ENCODE measurements at regions not wholly inside any gene's neighbourhood (a gene's known extent, or its start where the extent isn't known, plus 50 kb on each side); places are given as distances from the start of the nearest gene placed in this dataset.
A peak's percentile ranks its signal among the peaks of the same experiment; 100 is the strongest.

DNA sequence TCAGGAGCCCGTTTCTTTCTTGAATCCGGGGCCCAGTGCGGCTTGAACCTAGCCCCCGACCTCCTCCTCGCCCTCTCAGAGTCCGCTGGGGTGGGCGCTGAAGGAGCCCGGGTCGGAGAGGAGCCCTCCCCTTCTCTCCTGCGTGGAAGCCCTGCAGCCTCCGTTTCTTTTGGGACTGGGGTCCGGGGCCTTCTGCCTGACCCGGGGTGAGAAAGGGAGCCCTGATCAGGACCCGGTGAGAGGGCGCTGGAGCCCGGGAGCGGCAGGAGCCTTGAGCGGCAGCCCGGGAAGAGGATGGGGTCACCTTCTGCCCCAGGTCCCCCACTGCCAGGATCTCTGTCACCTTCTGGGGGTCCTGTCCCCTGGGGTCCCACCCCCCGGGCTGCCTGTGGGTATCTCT, 162.3 kb downstream of the ZNF33B start:
- no peak for TF ChIP-seq POLR2A (IDR thresholded peaks at IDR 0.05)
- TF ChIP-seq, protein P1, sequence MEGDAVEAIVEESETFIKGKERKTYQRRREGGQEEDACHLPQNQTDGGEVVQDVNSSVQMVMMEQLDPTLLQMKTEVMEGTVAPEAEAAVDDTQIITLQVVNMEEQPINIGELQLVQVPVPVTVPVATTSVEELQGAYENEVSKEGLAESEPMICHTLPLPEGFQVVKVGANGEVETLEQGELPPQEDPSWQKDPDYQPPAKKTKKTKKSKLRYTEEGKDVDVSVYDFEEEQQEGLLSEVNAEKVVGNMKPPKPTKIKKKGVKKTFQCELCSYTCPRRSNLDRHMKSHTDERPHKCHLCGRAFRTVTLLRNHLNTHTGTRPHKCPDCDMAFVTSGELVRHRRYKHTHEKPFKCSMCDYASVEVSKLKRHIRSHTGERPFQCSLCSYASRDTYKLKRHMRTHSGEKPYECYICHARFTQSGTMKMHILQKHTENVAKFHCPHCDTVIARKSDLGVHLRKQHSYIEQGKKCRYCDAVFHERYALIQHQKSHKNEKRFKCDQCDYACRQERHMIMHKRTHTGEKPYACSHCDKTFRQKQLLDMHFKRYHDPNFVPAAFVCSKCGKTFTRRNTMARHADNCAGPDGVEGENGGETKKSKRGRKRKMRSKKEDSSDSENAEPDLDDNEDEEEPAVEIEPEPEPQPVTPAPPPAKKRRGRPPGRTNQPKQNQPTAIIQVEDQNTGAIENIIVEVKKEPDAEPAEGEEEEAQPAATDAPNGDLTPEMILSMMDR (IDR thresholded peaks at IDR 0.05) = no peak
- DNase-seq (ENCODE audit: low spot score in 2 of 2) = no peak
- intact Hi-C loops (cut with DNase I; ENCODE audit: low total_unique reads) = no loop called here
- WGBS, 2 donors = 13 to 14% methylated on average over 19 to 20 of the region's 20 CpGs
- H3K4me3 ChIP-seq (ENCODE audit: low read depth, poor library complexity, severe bottlenecking) = peak overlapping the region; percentile 15

DNA sequence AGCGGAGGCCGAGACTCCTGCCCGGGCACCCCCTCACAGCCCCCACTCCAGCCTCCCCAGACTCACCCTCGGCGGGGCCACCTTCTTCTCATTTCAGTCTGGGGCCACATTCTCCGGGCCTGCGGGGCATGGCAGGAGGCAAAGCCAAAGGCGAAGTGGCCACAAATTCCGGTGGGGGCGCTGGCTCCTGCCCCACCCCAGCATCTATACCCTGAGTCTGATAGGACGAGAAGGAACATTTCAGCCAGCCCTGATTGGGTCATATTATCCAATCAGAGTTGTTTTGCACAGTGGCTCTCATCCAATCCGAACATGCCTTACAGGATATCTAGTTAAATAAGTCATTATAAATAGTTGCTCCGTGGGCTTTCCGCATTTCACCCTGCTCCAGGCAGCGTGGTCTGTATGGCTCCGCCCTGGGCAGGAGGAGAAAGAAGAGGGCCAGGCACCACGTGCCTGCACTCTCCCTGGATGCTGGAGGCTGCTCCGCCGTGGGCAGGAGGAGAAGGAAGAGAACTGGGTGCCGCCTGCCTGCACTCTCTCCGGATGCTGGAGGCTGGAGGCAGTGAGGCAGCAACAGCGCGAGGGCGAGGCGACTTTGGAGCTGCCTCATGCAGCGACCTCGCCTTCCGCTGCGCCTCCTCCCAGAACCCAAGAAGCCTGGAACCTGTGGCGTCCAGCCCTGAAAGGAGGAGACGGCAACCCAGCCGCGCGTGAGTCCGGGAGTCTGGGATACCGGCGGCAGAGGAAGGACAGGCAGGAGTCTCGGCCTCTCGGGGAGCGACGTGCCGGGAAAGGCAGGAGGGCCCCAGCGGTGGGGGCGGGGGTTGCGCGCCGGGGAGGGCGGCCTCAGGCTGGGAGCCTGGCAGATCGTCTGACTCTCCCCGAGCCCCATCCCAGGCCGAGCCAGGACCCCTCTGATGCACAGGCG, 162.9 kb downstream of the ZNF33B start:
- intact Hi-C loops (cut with DNase I; ENCODE audit: low total_unique reads) = no loop called here
- H3K4me3 ChIP-seq (ENCODE audit: low read depth, poor library complexity, severe bottlenecking) = peak overlapping the region; percentile 15
- DNase-seq (ENCODE audit: low spot score in 2 of 2) = no peak
- 33 to 39% methylated on average over 45 of the region's 52 CpGs for WGBS, 2 donors
- no peak for TF ChIP-seq POLR2A (IDR thresholded peaks at IDR 0.05)
- TF ChIP-seq, protein P1 (IDR thresholded peaks at IDR 0.05) = no peak

DNA sequence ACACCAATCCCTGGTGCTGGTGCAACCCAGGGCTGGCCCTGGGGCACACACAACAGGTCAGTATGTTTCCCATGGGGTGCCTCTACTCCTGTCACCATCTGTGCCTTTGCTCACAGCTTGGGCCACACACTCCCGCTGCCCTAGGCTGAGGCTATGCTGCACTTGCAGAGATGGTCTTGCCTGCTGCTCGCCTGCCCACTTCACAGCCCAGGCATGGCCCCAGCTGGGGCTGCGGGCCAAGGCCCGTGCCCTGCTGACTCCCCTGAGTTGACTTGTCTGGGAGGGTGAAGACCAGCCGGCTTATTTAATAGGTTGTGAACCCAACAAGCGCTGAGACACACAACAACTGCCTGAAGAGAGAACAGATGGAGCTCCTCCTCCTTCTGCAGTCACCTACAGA, 184.1 kb downstream of the ZNF33B start:
- WGBS, 2 donors = 60 to 91% methylated on average over 1 to 6 of the region's 6 CpGs
- no peak for DNase-seq (ENCODE audit: low spot score in 2 of 2)
- TF ChIP-seq, protein P1 (IDR thresholded peaks at IDR 0.05) = no peak
- no peak for TF ChIP-seq POLR2A (IDR thresholded peaks at IDR 0.05)
- H3K4me3 ChIP-seq (ENCODE audit: low read depth, poor library complexity, severe bottlenecking) = no peak overlapping the region
- intact Hi-C loops (cut with DNase I; ENCODE audit: low total_unique reads) = no loop called here

DNA sequence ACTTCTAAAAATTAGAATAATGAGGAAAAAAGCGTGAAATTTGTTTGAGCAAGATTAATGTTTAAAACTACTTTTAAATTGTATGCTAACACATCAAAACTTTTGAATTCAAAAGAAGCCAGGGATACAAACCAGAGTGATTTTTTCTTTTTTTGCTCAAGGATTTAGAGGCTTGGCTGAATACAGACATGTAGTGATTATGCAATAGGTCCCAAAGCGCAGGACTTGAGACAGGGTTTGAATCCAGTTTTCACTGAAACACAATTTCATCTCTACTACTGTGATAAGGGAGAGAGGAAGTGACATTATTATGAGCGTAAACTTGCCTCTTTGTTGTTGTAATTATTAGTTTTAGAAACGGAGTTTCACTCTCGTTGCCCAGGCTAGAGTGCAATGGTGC, 207.3 kb downstream of the ZNF33B start:
- intact Hi-C loops (cut with DNase I; ENCODE audit: low total_unique reads) = no loop called here
- 84 to 86% methylated on average over 5 of the region's 5 CpGs for WGBS, 2 donors
- DNase-seq (ENCODE audit: low spot score in 2 of 2) = no peak
- no peak overlapping the region for H3K4me3 ChIP-seq (ENCODE audit: low read depth, poor library complexity, severe bottlenecking)
- no peak for TF ChIP-seq POLR2A (IDR thresholded peaks at IDR 0.05)
- TF ChIP-seq, protein P1 (IDR thresholded peaks at IDR 0.05) = no peak

DNA sequence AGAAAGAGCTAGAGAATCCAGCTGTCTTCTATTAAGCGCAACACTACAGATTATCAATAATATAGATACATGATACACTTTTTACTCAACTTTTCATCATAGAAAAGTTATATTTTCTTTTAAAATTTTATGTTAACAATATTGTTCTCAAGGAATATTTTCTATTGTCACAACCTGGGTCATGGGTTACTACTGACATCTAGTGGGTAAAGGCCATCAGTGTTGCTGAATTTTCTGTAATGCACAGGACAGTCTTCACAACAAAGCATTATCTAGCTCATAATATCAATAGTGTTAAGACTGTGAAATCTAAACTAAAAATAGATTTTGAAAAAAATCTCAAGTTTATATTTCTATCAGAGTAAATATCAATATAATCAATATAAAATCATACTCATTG, 209.8 kb downstream of the ZNF33B start:
- no peak for DNase-seq (ENCODE audit: low spot score in 2 of 2)
- no peak for TF ChIP-seq POLR2A (IDR thresholded peaks at IDR 0.05)
- TF ChIP-seq, protein P1 (IDR thresholded peaks at IDR 0.05) = no peak
- H3K4me3 ChIP-seq (ENCODE audit: low read depth, poor library complexity, severe bottlenecking) = no peak overlapping the region
- intact Hi-C loops (cut with DNase I; ENCODE audit: low total_unique reads) = no loop called here
- WGBS, 2 donors = 75 to 96% methylated on average over 1 of the region's 1 CpG

Data from lower leg skin (tissue), 4 donors.